Lower leg skin (tissue), 4 donors: ENCODE measurements at regions not wholly inside any gene's neighbourhood (a gene's known extent, or its start where the extent isn't known, plus 50 kb on each side); places are given as distances from the start of the nearest gene placed in this dataset.
"Not testable (repeated sequence)": the region's sequence is repeated elsewhere in the genome, so short reads cannot be mapped to it uniquely, and the experiment has no call there.

Source experiments
- DNase-seq, 2 donors: peaks; one replicate each; pipeline ENCODE4 v3.0.0-alpha.2; 2019; ENCODE audit warnings: low spot score in 2 of 2
- H3K4me3 ChIP-seq: fragments of 200-600 bp; sonication (generic); 2 replicates; pipeline ENCODE4 v1.5.1; 2017; ENCODE audit warnings: mild to moderate bottlenecking, low read depth; ENCODE audit not compliant: poor library complexity, severe bottlenecking
- CTCF ChIP-seq, 3 donors: fragments of 450-650 bp; IDR thresholded peaks; one replicate each; pipeline ENCODE4 v1.5.1; 2016; ENCODE audit warnings: antibody characterized with exemption in 3 of 3, mild to moderate bottlenecking in 3 of 3, moderate library complexity in 2 of 3
- POLR2A ChIP-seq, 2 donors: fragments of 450-650 bp; IDR thresholded peaks; one replicate each; pipeline ENCODE4 v1.6.1; 2016 to 2017; ENCODE audit warnings: antibody characterized with exemption in 2 of 2, mild to moderate bottlenecking in 1 of 2, moderate library complexity in 1 of 2
- WGBS, 2 donors: methylation state at CpG; one replicate each; pipeline ENCODE4 v1.1.5; 2018; 5-methylcytosine and 5-hydroxymethylcytosine counted together
- intact Hi-C: fragments of 100-400 bp; cut with DNase I; formaldehyde crosslinking; loops from one replicate; pipeline ENCODE4 v1.15.0; 2023; ENCODE audit warnings: low total_unique reads

- TF ChIP-seq POLR2A (IDR thresholded peaks at IDR 0.05) (no peak), CTCF (IDR thresholded peaks at IDR 0.05) (no peak)
- WGBS, 2 donors: 82 to 89% methylated on average over 1 of the region's 1 CpG
- intact Hi-C loops: no loop called here
- no peak for DNase-seq
- H3K4me3 ChIP-seq: no peak overlapping the region
These were observed 740.3 kb upstream of the CDH6 start for GRCh38 chr5:30453168-30453567.

- TF ChIP-seq POLR2A (IDR thresholded peaks at IDR 0.05): no peak
- TF ChIP-seq CTCF (IDR thresholded peaks at IDR 0.05): no peak
- no peak for DNase-seq
- H3K4me3 ChIP-seq: no peak overlapping the region
- intact Hi-C loops: no loop called here
- 44 to 60% methylated on average over 1 of the region's 1 CpG for WGBS, 2 donors
These were observed 743.3 kb upstream of the CDH6 start for GRCh38 chr5:30450153-30450552.

GRCh38 chr5:30447431-30447830 lies 746.1 kb upstream of the CDH6 start:
- TF ChIP-seq CTCF (IDR thresholded peaks at IDR 0.05) (no peak), POLR2A (IDR thresholded peaks at IDR 0.05) (no peak)
- DNase-seq: no peak
- WGBS, 2 donors: 86 to 88% methylated on average over 3 of the region's 3 CpGs
- intact Hi-C loops: no loop called here
- no peak overlapping the region for H3K4me3 ChIP-seq

GRCh38 chr5:30446456-30446855 lies 747.0 kb upstream of the CDH6 start:
- 52 to 56% methylated on average over 1 of the region's 1 CpG for WGBS, 2 donors
- no peak overlapping the region for H3K4me3 ChIP-seq
- intact Hi-C loops: no loop called here
- TF ChIP-seq POLR2A (IDR thresholded peaks at IDR 0.05) (no peak), CTCF (IDR thresholded peaks at IDR 0.05) (no peak)
- DNase-seq: no peak

GRCh38 chr5:30438785-30439184 lies 754.7 kb upstream of the CDH6 start:
- intact Hi-C loops: no loop called here
- DNase-seq: no peak
- TF ChIP-seq CTCF (IDR thresholded peaks at IDR 0.05) (no peak), POLR2A (IDR thresholded peaks at IDR 0.05) (no peak)
- H3K4me3 ChIP-seq: no peak overlapping the region
- 78 to 83% methylated on average over 1 of the region's 1 CpG for WGBS, 2 donors

- WGBS, 2 donors: 20 to 33% methylated on average over 3 of the region's 3 CpGs
- intact Hi-C loops: no loop called here
These were observed 756.8 kb upstream of the CDH6 start for GRCh38 chr5:30436691-30437090.

GRCh38 chr5:30428866-30429407 lies 764.5 kb upstream of the CDH6 start:
- H3K4me3 ChIP-seq, DNase-seq, intact Hi-C loops: not testable (repeated sequence)
- WGBS, 2 donors: 81 to 91% methylated on average over 15 to 16 of the region's 20 CpGs

More at GRCh38 chr5:30436691-30437090, 756.8 kb upstream of the CDH6 start:
- H3K4me3 ChIP-seq: no peak overlapping the region
- no peak for DNase-seq
- TF ChIP-seq CTCF (IDR thresholded peaks at IDR 0.05): no peak
- no peak for TF ChIP-seq POLR2A (IDR thresholded peaks at IDR 0.05)
